Esophagus muscularis mucosa (tissue), 4 donors: ENCODE measurements at regions not wholly inside any gene's neighbourhood (a gene's known extent, or its start where the extent isn't known, plus 50 kb on each side); places are given as distances from the start of the nearest gene placed in this dataset.

Experiments used
- DNase-seq: peaks from one replicate; pipeline ENCODE4 v3.0.0-alpha.2; 2017; ENCODE audit errors: extremely low spot score
- H3K27ac ChIP-seq, 4 donors: fragments of 200-600 bp; sonication (generic); replicated peaks in 1 of 4; 1 replicate in 3 of 4; 2 replicates in 1 of 4; pipeline ENCODE4 v1.5.1; 2016 to 2019; ENCODE audit warnings: mild to moderate bottlenecking in 1 of 4
- H3K27me3 ChIP-seq, 4 donors: fragments of 200-600 bp; sonication (generic); one replicate each; pipeline versions ENCODE4 v1.5.1 to v1.6.0; 2016 to 2019
- H3K36me3 ChIP-seq, 4 donors: fragments of 200-600 bp; sonication (generic); one replicate each; pipeline ENCODE4 v1.5.1; 2016 to 2019
- H3K4me1 ChIP-seq, 4 donors: fragments of 200-600 bp; sonication (generic); one replicate each; pipeline ENCODE4 v1.5.1; 2016 to 2019
- H3K4me3 ChIP-seq, 4 donors: fragments of 200-600 bp; sonication (generic); 1 replicate in 2 of 4; 2 replicates in 2 of 4; pipeline ENCODE4 v1.5.1; 2016 to 2019; ENCODE audit warnings: mild to moderate bottlenecking in 4 of 4, moderate library complexity in 1 of 4
- H3K9me3 ChIP-seq, 4 donors: fragments of 200-600 bp; sonication (generic); 1 replicate in 3 of 4; 2 replicates in 1 of 4; pipeline ENCODE4 v1.5.1; 2016 to 2019
- EP300 ChIP-seq: sonication (generic); formaldehyde crosslinking; IDR thresholded peaks from one replicate; pipeline ENCODE4 v1.6.1; 2017; ENCODE audit warnings: antibody characterized with exemption
- POLR2A ChIP-seq: fragments of 450-650 bp; IDR thresholded peaks from one replicate; pipeline ENCODE4 v1.6.1; 2017; ENCODE audit warnings: antibody characterized with exemption, moderate library complexity, mild to moderate bottlenecking, low read depth
- POLR2AphosphoS5 ChIP-seq, 2 donors: sonication (generic); formaldehyde crosslinking; IDR thresholded peaks; one replicate each; pipeline ENCODE4 v1.6.1; 2017; ENCODE audit warnings: antibody characterized with exemption in 2 of 2
- WGBS: methylation state at CpG from one replicate; pipeline ENCODE4 v1.1.5; 2018; 5-methylcytosine and 5-hydroxymethylcytosine counted together
- intact Hi-C: fragments of 100-400 bp; cut with DNase I; formaldehyde crosslinking; loops from one replicate; pipeline ENCODE4 v1.15.1; 2023
- TF ChIP-seq, protein P1 (sequence below), 3 experiments: fragments of 200-600 bp in 2 of 3; fragments of 450-650 bp in 1 of 3; sonication (generic) in 2 of 3; IDR thresholded peaks; one replicate each; pipeline ENCODE4 v1.5.1; 2017 to 2019; ENCODE audit warnings: antibody characterized with exemption in 3 of 3, mild to moderate bottlenecking in 2 of 3, moderate library complexity in 1 of 3

DNA sequence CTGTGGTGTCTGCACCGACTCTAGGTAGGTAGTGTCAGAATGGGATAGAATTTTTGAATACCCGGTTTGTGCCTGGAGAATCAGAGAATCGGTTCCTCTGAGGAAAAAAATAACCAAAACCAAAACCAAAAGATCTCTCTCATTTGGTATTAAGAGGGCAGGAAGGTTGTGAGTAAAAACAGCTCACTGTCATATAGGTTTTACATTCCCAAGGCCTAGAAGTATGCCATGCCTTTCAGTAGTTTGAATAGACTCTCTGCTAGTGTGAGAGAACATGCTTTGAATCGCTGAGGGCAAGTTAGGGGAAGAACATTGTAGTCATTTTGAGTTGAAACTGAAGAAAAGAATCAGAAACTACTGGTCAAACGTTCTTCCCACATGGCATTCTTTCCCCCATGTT lies 411.4 kb upstream of the CD180 start:
- TF ChIP-seq EP300 = no peak
- TF ChIP-seq, protein P1, sequence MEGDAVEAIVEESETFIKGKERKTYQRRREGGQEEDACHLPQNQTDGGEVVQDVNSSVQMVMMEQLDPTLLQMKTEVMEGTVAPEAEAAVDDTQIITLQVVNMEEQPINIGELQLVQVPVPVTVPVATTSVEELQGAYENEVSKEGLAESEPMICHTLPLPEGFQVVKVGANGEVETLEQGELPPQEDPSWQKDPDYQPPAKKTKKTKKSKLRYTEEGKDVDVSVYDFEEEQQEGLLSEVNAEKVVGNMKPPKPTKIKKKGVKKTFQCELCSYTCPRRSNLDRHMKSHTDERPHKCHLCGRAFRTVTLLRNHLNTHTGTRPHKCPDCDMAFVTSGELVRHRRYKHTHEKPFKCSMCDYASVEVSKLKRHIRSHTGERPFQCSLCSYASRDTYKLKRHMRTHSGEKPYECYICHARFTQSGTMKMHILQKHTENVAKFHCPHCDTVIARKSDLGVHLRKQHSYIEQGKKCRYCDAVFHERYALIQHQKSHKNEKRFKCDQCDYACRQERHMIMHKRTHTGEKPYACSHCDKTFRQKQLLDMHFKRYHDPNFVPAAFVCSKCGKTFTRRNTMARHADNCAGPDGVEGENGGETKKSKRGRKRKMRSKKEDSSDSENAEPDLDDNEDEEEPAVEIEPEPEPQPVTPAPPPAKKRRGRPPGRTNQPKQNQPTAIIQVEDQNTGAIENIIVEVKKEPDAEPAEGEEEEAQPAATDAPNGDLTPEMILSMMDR (IDR thresholded peaks at IDR 0.05) = no peak
- TF ChIP-seq POLR2A = no peak
- TF ChIP-seq POLR2AphosphoS5 (IDR thresholded peaks at IDR 0.05) = no peak
- 94% methylated on average over 5 of the region's 5 CpGs for WGBS
- Histone ChIP-seq H3K4me3 (no peak overlapping the region), H3K27ac (no peak overlapping the region), H3K36me3 (no peaks in the 10 kb centered on the region), H3K27me3 (no peaks in the 10 kb centered on the region), H3K9me3 (no peaks in the 10 kb centered on the region), H3K4me1 (no peaks in the 10 kb centered on the region)
- intact Hi-C loops = no loop called here
- no peak for DNase-seq

GRCh38 chr5:67606586-67606947 lies 410.0 kb upstream of the CD180 start:
- no peak overlapping the region for H3K27ac ChIP-seq
- H3K4me1 ChIP-seq = no peaks in the 10 kb centered on the region
- no peak overlapping the region for H3K4me3 ChIP-seq
- intact Hi-C loops = no loop called here
- WGBS = 92% methylated on average over 2 of the region's 2 CpGs
- no peaks in the 10 kb centered on the region for H3K36me3 ChIP-seq
- H3K9me3 ChIP-seq = peaks cover 0 to 5% (median 0%) of the 10 kb centered on the region in 4 donors
- DNase-seq = no peak
- TF ChIP-seq POLR2AphosphoS5 (IDR thresholded peaks at IDR 0.05) = no peak
- no peak for TF ChIP-seq POLR2A
- TF ChIP-seq, protein P1 (IDR thresholded peaks at IDR 0.05) = no peak
- TF ChIP-seq EP300 = no peak
- no peaks in the 10 kb centered on the region for H3K27me3 ChIP-seq

DNA sequence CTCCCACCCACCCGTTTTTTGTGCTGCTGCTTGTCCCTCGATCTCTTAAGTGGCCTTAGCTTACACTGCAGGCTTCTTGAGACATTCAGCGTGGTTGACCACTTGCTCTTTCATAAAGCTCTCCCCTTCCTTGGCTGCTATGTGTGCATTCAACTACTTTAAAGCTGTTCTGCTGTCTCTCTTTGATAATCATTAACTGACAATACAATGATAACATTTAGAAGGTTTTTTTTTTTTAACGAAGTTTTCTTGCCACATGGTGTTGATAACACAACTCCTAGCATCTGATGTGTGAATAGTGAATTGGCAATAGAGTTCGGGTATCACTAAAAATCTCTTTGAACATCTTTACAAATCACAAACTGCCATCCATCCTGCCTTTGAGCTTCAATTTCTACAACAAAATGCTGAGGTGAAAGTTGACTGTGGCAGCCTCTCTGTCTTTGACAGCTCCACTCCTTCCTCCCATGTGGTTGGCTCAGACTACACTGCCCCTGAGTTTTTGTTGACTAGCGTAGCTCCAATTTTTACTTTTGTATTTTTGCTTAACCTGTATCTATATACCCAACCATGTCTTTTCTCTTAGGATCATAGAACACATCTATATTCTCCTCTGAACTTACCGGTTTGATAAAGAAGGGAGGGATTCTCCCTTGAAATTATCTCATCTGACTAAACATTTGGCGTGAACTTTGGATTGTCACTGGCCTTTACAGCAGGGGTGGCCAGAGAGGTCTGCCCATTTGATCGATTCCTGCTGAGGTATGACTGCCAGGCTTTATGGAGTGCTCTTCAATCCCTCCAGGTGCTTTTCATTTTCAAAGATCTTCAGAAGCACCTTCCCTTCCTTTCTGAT lies 409.4 kb upstream of the CD180 start:
- intact Hi-C loops = no loop called here
- Histone ChIP-seq H3K9me3 (peaks cover 0 to 5% (median 0%) of the 10 kb centered on the region in 4 donors), H3K4me1 (no peaks in the 10 kb centered on the region), H3K27ac (no peak overlapping the region), H3K27me3 (no peaks in the 10 kb centered on the region), H3K4me3 (no peak overlapping the region), H3K36me3 (no peaks in the 10 kb centered on the region)
- no peak for DNase-seq
- TF ChIP-seq POLR2AphosphoS5 (IDR thresholded peaks at IDR 0.05) (no peak), EP300 (no peak), POLR2A (no peak)
- TF ChIP-seq, protein P1 (IDR thresholded peaks at IDR 0.05) = no peak
- WGBS = 91% methylated on average over 9 of the region's 9 CpGs

DNA sequence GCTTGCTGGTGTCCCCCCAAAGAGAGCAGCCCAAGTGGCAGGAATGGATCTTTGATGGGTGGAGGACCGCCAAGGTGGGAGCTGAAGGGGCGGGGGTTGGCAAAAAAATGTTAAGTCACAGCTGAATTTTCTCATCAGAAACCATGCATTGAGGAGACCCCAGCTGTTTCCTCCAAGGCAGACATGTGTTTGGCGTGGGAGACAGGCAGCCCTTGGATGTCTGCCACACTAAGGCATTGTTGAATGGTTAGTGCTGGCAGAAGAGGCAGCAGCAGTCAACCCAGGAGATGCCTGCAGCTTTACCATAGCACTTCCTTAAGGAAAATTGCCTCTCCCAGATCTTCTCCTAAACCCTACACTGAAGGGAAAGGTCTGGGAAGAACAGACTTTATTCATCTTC lies 394.9 kb upstream of the CD180 start:
- H3K4me1 ChIP-seq = peaks cover 0 to 15% (median 12%) of the 10 kb centered on the region in 4 donors
- WGBS = 64% methylated on average over 3 of the region's 3 CpGs
- H3K9me3 ChIP-seq = no peaks in the 10 kb centered on the region
- TF ChIP-seq, protein P1 (IDR thresholded peaks at IDR 0.05) = no peak
- TF ChIP-seq EP300 (no peak), POLR2A (no peak), POLR2AphosphoS5 (IDR thresholded peaks at IDR 0.05) (no peak)
- no peak overlapping the region for H3K27ac ChIP-seq
- intact Hi-C loops = no loop called here
- H3K36me3 ChIP-seq = no peaks in the 10 kb centered on the region
- no peak for DNase-seq
- H3K4me3 ChIP-seq = no peak overlapping the region
- no peaks in the 10 kb centered on the region for H3K27me3 ChIP-seq

GRCh38 chr5:67588389-67588788 lies 391.8 kb upstream of the CD180 start:
- Histone ChIP-seq H3K4me3 (no peak overlapping the region), H3K27me3 (no peaks in the 10 kb centered on the region), H3K9me3 (no peaks in the 10 kb centered on the region), H3K27ac (no peak overlapping the region), H3K36me3 (no peaks in the 10 kb centered on the region), H3K4me1 (peaks cover 0 to 15% (median 12%) of the 10 kb centered on the region in 4 donors)
- intact Hi-C loops = no loop called here
- no peak for DNase-seq
- 84% methylated on average over 2 of the region's 2 CpGs for WGBS
- TF ChIP-seq EP300 (no peak), POLR2A (no peak), POLR2AphosphoS5 (IDR thresholded peaks at IDR 0.05) (no peak)
- TF ChIP-seq, protein P1 (IDR thresholded peaks at IDR 0.05) = no peak
